Activated CD4-positive, alpha-beta T cell treated with anti-CD3 and anti-CD28 coated beads, Interleukin-2, Interleukin-4, amounts not matched to agents 100 ng/mL and 50 ng/mL, durations not matched to agents 16 hours and 8 hours (primary cell): ENCODE measurements at regions not wholly inside any gene's neighbourhood (a gene's known extent, or its start where the extent isn't known, plus 50 kb on each side); places are given as distances from the start of the nearest gene placed in this dataset.
"Not testable (repeated sequence)": the region's sequence is repeated elsewhere in the genome, so short reads cannot be mapped to it uniquely, and the experiment has no call there.

Source experiments
- DNase-seq: peaks from one replicate; pipeline ENCODE4 v3.0.0-alpha.2; 2020; ENCODE audit warnings: low spot score

DNA sequence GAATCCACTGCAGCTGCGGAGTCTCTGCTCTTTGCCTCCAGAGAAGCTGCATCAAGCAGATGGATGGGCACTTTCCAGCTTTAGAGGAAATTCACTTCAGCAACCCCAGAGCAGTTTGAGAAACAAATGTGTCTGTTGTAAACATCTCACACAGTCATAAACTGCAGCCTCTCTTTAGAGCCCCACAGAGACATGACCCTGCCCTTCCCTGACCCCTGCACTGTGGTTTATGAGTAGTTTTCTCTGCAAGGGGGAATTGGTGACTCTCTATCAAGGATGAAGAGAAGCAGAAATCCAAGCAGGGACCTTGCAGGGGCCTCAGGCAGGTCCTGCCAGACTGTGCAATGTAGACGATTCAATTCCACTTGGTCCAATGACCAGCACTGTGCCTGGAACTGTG, 160.2 kb downstream of the SH2D4B start:
- DNase-seq = no peak

DNA sequence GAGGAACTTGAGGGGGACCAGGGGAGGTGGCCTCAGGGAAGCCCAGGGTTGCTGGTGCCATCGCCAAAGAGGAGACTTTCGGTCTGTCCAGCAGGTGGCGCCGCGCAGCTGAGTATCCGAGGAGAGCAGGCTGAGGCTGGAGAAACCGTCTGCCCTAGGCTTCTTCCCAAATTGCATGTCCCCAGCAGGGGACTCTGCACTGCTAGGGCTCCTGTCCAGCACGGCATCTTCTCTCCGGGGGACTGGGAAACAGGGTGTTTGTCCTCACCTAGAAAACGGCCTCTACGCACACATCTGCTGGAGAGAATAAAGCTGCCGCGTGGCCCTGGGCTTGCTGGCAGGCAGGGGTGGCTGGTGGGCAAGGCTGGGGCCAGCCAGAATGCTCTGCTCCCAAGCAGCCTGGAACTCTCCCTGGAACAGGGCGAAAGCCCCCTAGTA, 161.9 kb downstream of the SH2D4B start:
- peak; percentile 75 for DNase-seq

GRCh38 chr10:80700252-80700651, 162.6 kb downstream of the SH2D4B start:
- DNase-seq = no peak

GRCh38 chr10:80700760-80701444, 163.2 kb downstream of the SH2D4B start:
- no peak for DNase-seq

- DNase-seq = no peak
Measured at GRCh38 chr10:80701706-80702105, 164.0 kb downstream of the SH2D4B start.

DNA sequence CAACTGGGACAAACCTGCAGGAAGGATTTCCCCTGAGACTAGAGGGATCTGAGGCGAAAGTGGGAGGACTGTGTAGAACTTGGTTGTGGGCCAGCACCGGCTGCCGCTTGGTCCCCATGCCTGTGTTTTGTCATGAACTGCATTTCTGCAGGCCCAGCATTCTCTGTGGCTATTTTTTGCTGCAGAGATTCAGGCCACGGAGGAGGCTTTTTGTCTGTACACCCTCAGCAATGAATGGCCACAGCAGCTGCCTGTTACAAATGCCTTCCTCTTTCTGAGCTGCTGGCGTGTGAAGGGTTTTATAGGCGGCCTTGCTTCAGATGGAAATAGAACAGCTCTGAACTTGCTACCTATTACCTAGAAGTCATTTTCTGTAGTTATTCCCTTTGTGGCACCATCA, 164.4 kb downstream of the SH2D4B start:
- DNase-seq = no peak

- no peak for DNase-seq
Measured at GRCh38 chr10:80705899-80706298, 168.2 kb downstream of the SH2D4B start.

DNA sequence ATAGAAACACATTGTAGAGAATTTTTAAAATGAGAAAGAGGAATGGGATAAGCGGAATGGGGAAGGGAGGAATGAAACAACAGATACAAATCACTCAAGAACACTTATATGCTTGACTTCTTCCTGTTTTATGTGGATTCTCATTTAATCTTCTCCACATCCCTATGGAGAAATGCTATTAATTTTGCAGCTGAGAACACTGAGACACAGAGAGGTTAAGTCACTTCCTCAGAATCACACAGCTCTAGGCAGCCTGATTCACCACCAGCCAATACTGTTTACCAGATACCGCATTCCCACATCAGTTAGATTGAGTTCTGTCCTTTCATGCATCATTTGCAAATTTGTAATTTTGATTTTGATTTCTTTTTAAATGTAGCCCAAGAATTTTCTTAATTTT, 170.5 kb downstream of the SH2D4B start:
- DNase-seq = no peak

DNA sequence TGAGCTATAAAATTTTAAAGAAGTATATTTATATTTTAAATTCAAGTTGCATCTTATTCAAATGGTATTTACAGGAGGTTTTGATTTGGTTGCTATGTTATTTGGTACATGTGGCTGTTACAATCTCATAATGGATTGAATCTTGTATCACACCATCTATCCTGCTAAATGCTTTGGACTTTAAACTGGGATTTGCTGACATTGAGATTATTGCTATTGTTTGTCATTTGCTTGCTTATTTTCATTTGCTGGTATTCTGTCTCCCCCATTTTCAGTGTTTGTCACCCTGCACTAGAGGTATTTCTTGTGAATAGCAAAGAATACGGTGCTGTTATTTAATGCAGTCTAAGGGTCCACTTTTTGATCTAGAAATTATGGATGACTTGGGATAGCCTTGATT, 171.1 kb downstream of the SH2D4B start:
- no peak for DNase-seq

GRCh38 chr10:80709866-80710265, 172.2 kb downstream of the SH2D4B start:
- no peak for DNase-seq

DNA sequence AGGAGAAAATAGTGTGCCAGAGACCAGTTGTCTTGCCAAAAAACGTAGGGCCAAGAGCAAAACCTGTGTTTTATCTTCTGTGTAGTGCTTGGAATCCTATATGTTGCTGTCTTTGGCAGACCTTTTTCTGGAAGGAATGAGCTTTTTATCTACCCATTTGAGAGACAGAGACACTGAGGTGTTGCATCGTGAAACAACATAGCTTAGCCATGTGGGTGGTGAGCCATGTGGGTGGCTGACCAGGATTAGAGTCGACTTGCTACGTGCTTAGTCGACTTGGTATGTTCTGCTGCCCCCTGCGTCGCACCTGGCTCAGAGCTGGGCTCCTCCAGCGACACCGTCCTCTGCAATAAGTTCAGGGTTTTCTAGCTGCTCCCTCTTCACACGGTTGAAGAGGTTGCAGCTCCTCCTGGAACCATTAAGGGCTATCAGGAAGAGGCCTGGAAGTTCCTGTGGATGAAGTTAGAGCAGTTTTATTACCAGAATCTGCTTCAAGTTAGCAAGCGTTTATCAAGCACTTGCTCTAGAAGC, 175.8 kb downstream of the SH2D4B start:
- DNase-seq = no peak

DNA sequence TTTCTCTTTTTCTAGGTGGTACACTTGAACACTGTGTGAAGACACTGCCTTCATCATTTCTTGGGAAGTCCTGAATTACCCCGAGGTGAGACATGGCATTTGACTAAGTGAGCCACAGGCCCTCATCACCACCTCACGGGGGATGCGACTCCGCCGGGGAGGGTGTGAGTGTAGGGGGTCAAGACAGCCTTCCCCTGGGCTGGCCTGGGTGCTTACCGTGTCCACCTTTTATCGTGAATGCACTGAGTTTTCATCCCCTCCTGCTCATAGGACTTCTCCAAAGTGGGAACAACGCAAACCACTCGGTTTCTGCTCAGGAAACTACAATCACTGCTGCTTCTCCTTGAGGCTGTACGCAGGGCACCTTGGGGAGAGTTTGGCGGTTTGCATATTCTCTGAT, 176.9 kb downstream of the SH2D4B start:
- no peak for DNase-seq

DNA sequence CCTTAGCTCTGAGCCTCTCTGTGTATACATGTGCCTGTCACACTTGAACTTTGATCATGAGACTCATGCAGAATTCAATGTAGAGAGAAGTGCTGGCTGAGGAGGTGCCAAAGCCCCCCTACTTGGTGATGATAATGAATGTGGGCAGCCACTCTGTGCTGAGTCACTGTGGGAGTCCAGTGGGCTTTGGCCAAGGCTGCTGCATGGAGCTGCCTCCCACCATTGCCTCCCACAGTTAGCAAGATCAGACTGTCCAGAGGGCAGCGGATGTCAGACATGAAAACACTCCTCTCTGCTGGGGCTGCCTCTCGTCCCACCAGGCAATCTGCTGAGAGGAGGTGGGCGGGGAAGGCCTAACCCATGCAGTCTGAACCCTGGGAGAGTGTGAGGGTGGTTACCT, 180.3 kb downstream of the SH2D4B start:
- no peak for DNase-seq

DNA sequence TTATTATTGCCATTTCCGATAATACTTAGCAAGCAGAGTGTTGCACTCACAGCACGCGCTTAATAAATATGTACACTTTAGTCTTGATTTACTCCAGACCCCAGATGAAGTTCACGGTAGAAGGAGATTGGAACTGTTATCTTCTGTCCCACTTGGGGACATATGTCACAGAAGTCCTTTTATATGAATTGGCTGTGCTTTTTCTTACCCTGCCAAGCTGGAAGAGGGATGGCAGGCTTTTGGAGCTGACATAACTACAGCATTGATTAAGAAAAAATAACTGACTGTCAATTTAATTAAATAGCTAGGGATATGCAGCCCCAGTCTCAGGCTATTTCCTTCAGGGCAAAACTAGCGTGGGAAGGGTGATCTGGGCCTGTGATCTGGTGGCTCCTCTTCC, 182.2 kb downstream of the SH2D4B start:
- DNase-seq = no peak

- no peak for DNase-seq
Measured at GRCh38 chr10:80720549-80720948, 182.8 kb downstream of the SH2D4B start.

DNA sequence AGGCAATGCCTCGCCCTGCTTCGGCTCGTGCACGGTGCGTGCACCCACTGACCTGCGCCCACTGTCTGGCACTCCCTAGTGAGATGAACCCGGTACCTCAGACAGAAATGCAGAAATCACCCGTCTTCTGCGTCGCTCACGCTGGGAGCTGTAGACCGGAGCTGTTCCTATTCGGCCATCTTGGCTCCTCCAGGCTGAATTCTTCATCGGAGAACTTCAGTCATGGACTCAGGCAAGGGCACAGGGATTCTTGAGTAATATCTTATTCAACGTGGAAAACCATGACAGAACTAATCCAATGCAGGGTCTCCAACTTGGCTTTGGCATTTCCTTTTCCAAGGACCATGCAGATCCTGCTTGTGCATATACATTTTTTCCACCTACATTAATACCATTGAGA, 190.7 kb downstream of the SH2D4B start:
- not testable (repeated sequence) for DNase-seq

DNA sequence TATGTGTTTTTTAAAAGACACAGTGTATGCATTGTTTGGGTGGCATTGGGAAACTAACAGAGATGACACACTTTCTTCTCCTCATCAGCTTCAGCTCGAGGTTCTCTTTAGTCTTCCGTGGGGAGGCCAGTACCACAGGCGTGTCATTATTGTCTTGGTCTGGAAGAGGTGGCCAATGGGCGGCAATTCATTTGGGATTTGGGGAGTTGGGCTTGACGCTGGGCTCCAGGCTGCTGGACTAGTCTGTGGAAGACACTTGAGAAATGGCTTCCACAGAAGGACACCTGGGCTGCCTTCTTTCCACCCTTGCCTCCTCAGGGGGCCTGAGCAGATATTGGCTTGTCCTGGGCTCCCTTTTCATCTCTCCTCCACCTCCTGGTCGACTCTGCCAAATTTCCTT, 192.2 kb downstream of the SH2D4B start:
- DNase-seq = no peak

DNA sequence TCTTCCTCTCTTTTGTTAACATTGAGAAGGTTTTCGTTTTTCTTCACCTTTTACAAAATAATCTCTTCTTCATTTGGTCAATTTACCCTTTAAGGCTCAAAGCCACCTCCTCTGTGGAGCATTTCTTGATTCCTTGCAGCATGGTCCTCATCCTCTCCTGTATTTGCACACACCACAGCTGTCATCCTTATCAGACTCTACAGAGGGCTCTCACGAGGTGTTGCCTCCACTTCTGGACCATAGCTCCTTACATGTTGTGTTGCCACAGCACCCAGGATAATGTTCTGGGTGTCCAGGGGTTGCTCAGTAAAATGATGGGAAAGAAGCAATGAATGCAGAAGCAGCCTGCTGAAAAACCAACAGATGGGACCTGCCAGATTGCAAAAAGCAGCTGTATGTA, 192.8 kb downstream of the SH2D4B start:
- no peak for DNase-seq

DNA sequence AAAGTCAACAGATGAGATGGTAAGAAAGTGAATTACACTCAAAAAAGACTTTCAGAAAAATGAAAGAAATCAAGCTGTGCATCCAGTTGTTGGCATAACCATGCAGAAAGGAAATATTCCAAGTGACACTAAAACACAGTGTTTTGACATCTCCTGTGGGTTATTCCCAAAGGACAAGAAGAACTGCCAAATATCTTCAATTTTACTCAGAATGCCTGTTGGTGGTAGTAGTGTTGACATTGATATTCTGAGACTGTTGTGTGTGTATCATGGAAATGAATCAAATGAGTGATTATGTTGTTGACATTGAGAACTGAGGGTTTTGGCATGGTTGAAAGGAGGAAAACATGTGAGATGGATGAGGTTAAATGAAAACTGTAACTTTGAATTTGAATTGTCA, 196.9 kb downstream of the SH2D4B start:
- no peak for DNase-seq

GRCh38 chr10:80737209-80737608, 199.5 kb downstream of the SH2D4B start:
- DNase-seq = no peak

- DNase-seq = no peak
Measured at GRCh38 chr10:80739328-80739727, 201.6 kb downstream of the SH2D4B start.

- DNase-seq = no peak
Measured at GRCh38 chr10:80739963-80740715, 202.4 kb downstream of the SH2D4B start.

DNA sequence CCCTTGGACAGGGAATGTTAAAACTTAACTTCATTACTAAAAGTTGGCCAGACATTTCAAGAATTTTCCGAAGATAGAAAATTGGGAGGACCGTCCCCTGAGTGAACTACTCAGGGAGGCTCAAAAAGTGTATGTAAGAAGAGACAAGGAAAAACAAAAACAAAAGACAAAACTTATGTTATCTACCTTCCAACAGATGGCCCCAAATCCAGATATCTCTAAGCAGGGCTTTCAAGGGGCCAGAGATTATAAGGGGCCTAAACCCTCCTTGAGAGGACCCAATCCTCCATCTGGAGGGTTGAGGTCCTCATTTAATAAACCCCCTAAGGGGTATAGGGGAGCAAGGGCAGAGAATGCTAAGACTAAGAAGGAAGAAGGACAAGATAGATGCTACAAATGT, 203.6 kb downstream of the SH2D4B start:
- DNase-seq = no peak

DNA sequence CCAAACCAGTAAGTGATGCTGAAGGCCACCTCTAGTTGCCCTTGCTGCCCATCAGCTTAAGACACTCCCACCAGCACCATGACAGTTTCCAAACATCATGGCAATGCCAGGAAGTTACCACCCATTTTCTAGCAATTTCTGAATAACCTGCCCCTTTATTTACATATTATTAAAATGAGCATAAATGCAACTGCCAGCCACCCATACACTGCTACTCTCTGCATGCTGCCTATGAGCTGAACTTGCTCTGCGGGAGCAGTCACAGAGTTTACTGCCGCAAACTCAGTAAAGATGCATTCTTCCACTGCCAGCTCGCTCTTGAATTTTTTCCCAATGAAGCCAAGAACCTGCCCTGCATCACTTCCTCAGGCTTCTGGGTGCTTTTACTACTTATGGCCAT, 212.6 kb downstream of the SH2D4B start:
- DNase-seq = no peak
